MM.1S (cell line): ENCODE measurements at regions not wholly inside any gene's neighbourhood (a gene's known extent, or its start where the extent isn't known, plus 50 kb on each side); places are given as distances from the start of the nearest gene placed in this dataset.

ENCODE experiments used
- DNase-seq: peaks from one replicate; pipeline ENCODE4 v3.0.0-alpha.2; 2015
- H2AFZ ChIP-seq: fragments of 300-600 bp; sonication (generic); 2 replicates; pipeline ENCODE4 v1.6.0; 2016; ENCODE audit warnings: antibody characterized with exemption, low read length
- H3F3A ChIP-seq: fragments of 300-600 bp; sonication (generic); 2 replicates; pipeline ENCODE4 v1.6.1; 2016; ENCODE audit warnings: mild to moderate bottlenecking, antibody characterized with exemption, low read length, moderate library complexity, mixed read lengths; ENCODE audit not compliant: insufficient read depth
- H3K27ac ChIP-seq: fragments of 300-600 bp; sonication (generic); 2 replicates; pipeline ENCODE4 v1.5.1; 2016; ENCODE audit warnings: mild to moderate bottlenecking, low read length
- H3K27me3 ChIP-seq: fragments of 300-600 bp; sonication (generic); replicated peaks from 2 replicates; pipeline ENCODE4 v1.6.0; 2016; ENCODE audit warnings: low read length; ENCODE audit not compliant: insufficient read depth
- H3K36me3 ChIP-seq: fragments of 300-600 bp; sonication (generic); replicated peaks from 2 replicates; pipeline ENCODE4 v1.6.1; 2016; ENCODE audit warnings: mild to moderate bottlenecking, low read length, mixed read lengths; ENCODE audit not compliant: insufficient read depth
- H3K4me1 ChIP-seq: fragments of 300-600 bp; sonication (generic); 2 replicates; pipeline ENCODE4 v1.6.1; 2016; ENCODE audit warnings: low read length, mixed read lengths
- H3K4me2 ChIP-seq: fragments of 300-600 bp; sonication (generic); 2 replicates; pipeline ENCODE4 v1.6.0; 2016; ENCODE audit warnings: low read depth, low read length
- H3K4me3 ChIP-seq: fragments of 300-600 bp; sonication (generic); 2 replicates; pipeline ENCODE4 v1.5.1; 2016; ENCODE audit warnings: low read length, mixed read lengths
- H3K79me2 ChIP-seq: fragments of 300-600 bp; sonication (generic); 2 replicates; pipeline ENCODE4 v1.6.1; 2016; ENCODE audit warnings: mixed run types, low read length, mixed read lengths
- H3K9ac ChIP-seq: fragments of 300-600 bp; sonication (generic); 2 replicates; pipeline ENCODE4 v1.6.1; 2016; ENCODE audit warnings: low read length, mixed read lengths
- H3K9me2 ChIP-seq: fragments of 300-600 bp; sonication (generic); replicated peaks from 2 replicates; pipeline ENCODE4 v1.6.1; 2016; ENCODE audit warnings: mild to moderate bottlenecking, low read length, mixed read lengths; ENCODE audit not compliant: insufficient read depth
- H3K9me3 ChIP-seq: fragments of 300-600 bp; sonication (generic); replicated peaks from 2 replicates; pipeline ENCODE4 v1.6.1; 2016; ENCODE audit warnings: mild to moderate bottlenecking, low read length, mixed read lengths; ENCODE audit not compliant: insufficient read depth
- H4K20me1 ChIP-seq: fragments of 300-600 bp; sonication (generic); 2 replicates; pipeline ENCODE4 v1.6.1; 2016; ENCODE audit warnings: mild to moderate bottlenecking, low read length, moderate library complexity, mixed read lengths; ENCODE audit not compliant: insufficient read depth
- CTCF ChIP-seq: fragments of 300-600 bp; sonication (generic); IDR thresholded peaks from 2 replicates; pipeline ENCODE4 v1.5.1; 2016; ENCODE audit warnings: antibody characterized with exemption, low read length, mixed read lengths
- EZH2 ChIP-seq: fragments of 300-600 bp; sonication (generic); optimal IDR thresholded peaks from 2 replicates; pipeline ENCODE3; 2017; ENCODE audit warnings: low read depth, mild to moderate bottlenecking, antibody characterized with exemption, low read length, mixed read lengths
- EZH2phosphoT487 ChIP-seq: fragments of 300-600 bp; sonication (generic); IDR thresholded peaks from 2 replicates; pipeline ENCODE4 v1.6.1; 2018; ENCODE audit warnings: antibody characterized with exemption, low read length

- Histone ChIP-seq H3K9ac (no peak overlapping the region), H3K9me2 (no peaks in the 10 kb centered on the region), H3K36me3 (no peaks in the 10 kb centered on the region), H2AFZ (no peak overlapping the region), H3F3A (no peaks in the 10 kb centered on the region), H4K20me1 (no peaks in the 10 kb centered on the region), H3K27me3 (no peaks in the 10 kb centered on the region), H3K27ac (no peak overlapping the region), H3K79me2 (no peaks in the 10 kb centered on the region), H3K4me2 (no peak overlapping the region), H3K4me3 (no peak overlapping the region), H3K9me3 (no peaks in the 10 kb centered on the region), H3K4me1 (no peaks in the 10 kb centered on the region)
- no peak for DNase-seq
- no peak for TF ChIP-seq EZH2
- no peak for TF ChIP-seq EZH2phosphoT487
- no peak for TF ChIP-seq CTCF
Measured at GRCh38 chr3:853489-853888, 239.3 kb upstream of the CNTN6 start.

- no peak for DNase-seq
- H3K9me3 ChIP-seq, result no peaks in the 10 kb centered on the region
- no peaks in the 10 kb centered on the region for H3F3A ChIP-seq
- no peaks in the 10 kb centered on the region for H3K27me3 ChIP-seq
- H3K27ac ChIP-seq, result no peak overlapping the region
- H3K4me2 ChIP-seq, result no peak overlapping the region
- no peaks in the 10 kb centered on the region for H3K9me2 ChIP-seq
- no peaks in the 10 kb centered on the region for H4K20me1 ChIP-seq
- no peak overlapping the region for H2AFZ ChIP-seq
- H3K4me1 ChIP-seq, result no peaks in the 10 kb centered on the region
- no peaks in the 10 kb centered on the region for H3K36me3 ChIP-seq
- H3K4me3 ChIP-seq, result no peak overlapping the region
- no peak overlapping the region for H3K9ac ChIP-seq
- H3K79me2 ChIP-seq, result no peaks in the 10 kb centered on the region
- no peak for TF ChIP-seq CTCF
- TF ChIP-seq EZH2phosphoT487, result no peak
- no peak for TF ChIP-seq EZH2
Measured at GRCh38 chr3:859135-859534, 233.7 kb upstream of the CNTN6 start.

- no peaks in the 10 kb centered on the region for H3K36me3 ChIP-seq
- H3K9me3 ChIP-seq, result no peaks in the 10 kb centered on the region
- no peak overlapping the region for H3K4me3 ChIP-seq
- no peak overlapping the region for H3K27ac ChIP-seq
- no peak for DNase-seq
- H3K9ac ChIP-seq, result no peak overlapping the region
- H3K9me2 ChIP-seq, result no peaks in the 10 kb centered on the region
- H4K20me1 ChIP-seq, result no peaks in the 10 kb centered on the region
- no peaks in the 10 kb centered on the region for H3K27me3 ChIP-seq
- TF ChIP-seq CTCF, result no peak
- TF ChIP-seq EZH2, result no peak
- TF ChIP-seq EZH2phosphoT487, result no peak
- no peaks in the 10 kb centered on the region for H3F3A ChIP-seq
- no peak overlapping the region for H3K4me2 ChIP-seq
- no peaks in the 10 kb centered on the region for H3K79me2 ChIP-seq
- no peak overlapping the region for H2AFZ ChIP-seq
- H3K4me1 ChIP-seq, result no peaks in the 10 kb centered on the region
Measured at GRCh38 chr3:861721-862120, 231.1 kb upstream of the CNTN6 start.

GRCh38 chr3:869269-869668, 223.6 kb upstream of the CNTN6 start:
- Histone ChIP-seq H3K4me2 (no peak overlapping the region), H4K20me1 (no peaks in the 10 kb centered on the region), H3K9ac (no peak overlapping the region), H3K4me3 (no peak overlapping the region), H3K27ac (no peak overlapping the region), H3K36me3 (no peaks in the 10 kb centered on the region), H3F3A (no peaks in the 10 kb centered on the region), H2AFZ (no peak overlapping the region), H3K9me2 (no peaks in the 10 kb centered on the region), H3K9me3 (no peaks in the 10 kb centered on the region), H3K4me1 (no peaks in the 10 kb centered on the region), H3K27me3 (no peaks in the 10 kb centered on the region), H3K79me2 (no peaks in the 10 kb centered on the region)
- TF ChIP-seq CTCF (no peak), EZH2 (no peak), EZH2phosphoT487 (no peak)
- DNase-seq, result no peak
